ENCODE measurements at regions not wholly inside any gene's neighbourhood (a gene's known extent, or its start where the extent isn't known, plus 50 kb on each side); places are given as distances from the start of the nearest gene placed in this dataset.

- Histone ChIP-seq H3K36me3 (ENCODE audit: insufficient read depth in 1 of 2, low read depth in 1 of 2) (no peaks in the 10 kb centered on the region), H3K27ac (no peak overlapping the region), H3K9me3 (no peaks in the 10 kb centered on the region), H3K4me1 (no peaks in the 10 kb centered on the region), H3K4me3 (no peak overlapping the region), H3K27me3 (ENCODE audit: insufficient read depth in 3 of 3, low read length in 2 of 3) (no peaks in the 10 kb centered on the region)
- intact Hi-C loops (cut with DNase I), result no loop called here
- peak in 1 of 2 donors; percentile 35 for DNase-seq
- 82 to 88% (median 86%) methylated on average over 12 of the region's 12 CpGs for WGBS, 3 donors
- TF ChIP-seq CTCF (IDR thresholded peaks at IDR 0.05), result no peak
- ATAC-seq, result no peak
These were observed 189.0 kb upstream of the KLHL1 start for GRCh38 chr13:70297189-70297616.

- ATAC-seq (no peak), DNase-seq (no peak)
- Histone ChIP-seq H3K27ac (no peak overlapping the region), H3K36me3 (ENCODE audit: insufficient read depth in 1 of 2, low read depth in 1 of 2) (no peaks in the 10 kb centered on the region), H3K4me1 (no peaks in the 10 kb centered on the region), H3K9me3 (no peaks in the 10 kb centered on the region), H3K4me3 (no peak overlapping the region), H3K27me3 (ENCODE audit: insufficient read depth in 3 of 3, low read length in 2 of 3) (no peaks in the 10 kb centered on the region)
- intact Hi-C loops (cut with DNase I), result no loop called here
- WGBS, 3 donors, result 72 to 73% (median 72%) methylated on average over 1 of the region's 1 CpG
- no peak for TF ChIP-seq CTCF (IDR thresholded peaks at IDR 0.05)
These were observed 176.1 kb upstream of the KLHL1 start for GRCh38 chr13:70284371-70284770.

- WGBS, 3 donors, result 54 to 63% (median 57%) methylated on average over 1 of the region's 1 CpG
- intact Hi-C loops (cut with DNase I), result no loop called here
These were observed 167.6 kb upstream of the KLHL1 start for GRCh38 chr13:70275841-70276240.

GRCh38 chr13:70255406-70255991, 147.2 kb upstream of the KLHL1 start:
- intact Hi-C loops (cut with DNase I), result no loop called here
- Histone ChIP-seq H3K4me1 (no peaks in the 10 kb centered on the region), H3K9me3 (no peaks in the 10 kb centered on the region), H3K4me3 (no peak overlapping the region), H3K27ac (no peak overlapping the region), H3K27me3 (ENCODE audit: insufficient read depth in 3 of 3, low read length in 2 of 3) (no peaks in the 10 kb centered on the region), H3K36me3 (ENCODE audit: insufficient read depth in 1 of 2, low read depth in 1 of 2) (no peaks in the 10 kb centered on the region)
- TF ChIP-seq CTCF (IDR thresholded peaks at IDR 0.05), result no peak
- 81 to 86% (median 84%) methylated on average over 22 of the region's 22 CpGs for WGBS, 3 donors
- DNase-seq (no peak), ATAC-seq (no peak)

More at GRCh38 chr13:70275841-70276240, 167.6 kb upstream of the KLHL1 start:
- Histone ChIP-seq H3K9me3 (no peaks in the 10 kb centered on the region), H3K36me3 (ENCODE audit: insufficient read depth in 1 of 2, low read depth in 1 of 2) (no peaks in the 10 kb centered on the region), H3K27ac (no peak overlapping the region), H3K27me3 (ENCODE audit: insufficient read depth in 3 of 3, low read length in 2 of 3) (no peaks in the 10 kb centered on the region), H3K4me1 (no peaks in the 10 kb centered on the region), H3K4me3 (no peak overlapping the region)
- TF ChIP-seq CTCF (IDR thresholded peaks at IDR 0.05), result no peak
- ATAC-seq (no peak), DNase-seq (no peak)

GRCh38 chr13:70253834-70254233, 145.6 kb upstream of the KLHL1 start:
- no peaks in the 10 kb centered on the region for H3K9me3 ChIP-seq
- DNase-seq, result no peak
- 0 to 7% (median 6%) methylated on average over 1 of the region's 1 CpG for WGBS, 3 donors
- no peaks in the 10 kb centered on the region for H3K4me1 ChIP-seq
- ATAC-seq, result no peak
- H3K36me3 ChIP-seq (ENCODE audit: insufficient read depth in 1 of 2, low read depth in 1 of 2), result no peaks in the 10 kb centered on the region
- no peaks in the 10 kb centered on the region for H3K27me3 ChIP-seq (ENCODE audit: insufficient read depth in 3 of 3, low read length in 2 of 3)
- TF ChIP-seq CTCF (IDR thresholded peaks at IDR 0.05), result no peak
- H3K27ac ChIP-seq, result no peak overlapping the region
- no peak overlapping the region for H3K4me3 ChIP-seq
- intact Hi-C loops (cut with DNase I), result no loop called here
